Neural cell (in vitro differentiated cells): ENCODE measurements at regions not wholly inside any gene's neighbourhood (a gene's known extent, or its start where the extent isn't known, plus 50 kb on each side); places are given as distances from the start of the nearest gene placed in this dataset.

Source experiments
- CTCF ChIP-seq: fragments of 450-650 bp; IDR thresholded peaks from 2 replicates; pipeline ENCODE4 v1.5.1; 2014; ENCODE audit warnings: antibody characterized with exemption, mild to moderate bottlenecking, moderate library complexity; ENCODE audit not compliant: poor library complexity, severe bottlenecking
- POLR2AphosphoS5 ChIP-seq: IDR thresholded peaks from 2 replicates; pipeline ENCODE4 v1.6.1; 2012
- RAD21 ChIP-seq: fragments of 450-650 bp; conservative IDR thresholded peaks from 2 replicates; pipeline ENCODE4 v1.6.1; 2014; ENCODE audit warnings: antibody characterized with exemption, mild to moderate bottlenecking, moderate library complexity
- REST ChIP-seq: IDR thresholded peaks from 2 replicates; pipeline ENCODE4 v1.6.1; 2012; ENCODE audit warnings: borderline replicate concordance
- SMC3 ChIP-seq: fragments of 450-650 bp; conservative IDR thresholded peaks from 2 replicates; pipeline ENCODE4 v1.6.1; 2014; ENCODE audit warnings: antibody characterized with exemption, mild to moderate bottlenecking, moderate library complexity; ENCODE audit not compliant: poor library complexity

GRCh38 chr5:135207866-135208265 is 173.8 kb upstream of the PITX1 start:
- TF ChIP-seq CTCF = no peak
- TF ChIP-seq RAD21 = no peak
- TF ChIP-seq REST = no peak
- no peak for TF ChIP-seq POLR2AphosphoS5
- TF ChIP-seq SMC3 = no peak
